Fibroblast of lung (primary cell): ENCODE measurements at regions not wholly inside any gene's neighbourhood (a gene's known extent, or its start where the extent isn't known, plus 50 kb on each side); places are given as distances from the start of the nearest gene placed in this dataset.

Source experiments
- DNase-seq, 2 donors: peaks; one replicate each; pipeline versions ENCODE4 v3.0.0 to v3.0.0-alpha.2; 2010; ENCODE audit warnings: low read depth in 2 of 2
- H2AFZ ChIP-seq: 2 replicates; pipeline ENCODE4 v1.5.1; 2012; ENCODE audit warnings: low read length, control low read depth, inconsistent platforms
- H3K27ac ChIP-seq: 2 replicates; pipeline ENCODE4 v1.5.1; 2011; ENCODE audit warnings: low read length, control low read depth; ENCODE audit not compliant: insufficient read depth
- H3K27me3 ChIP-seq: 2 replicates; pipeline ENCODE4 v1.5.1; 2011; ENCODE audit warnings: mild to moderate bottlenecking, low read length; ENCODE audit not compliant: control insufficient read depth, insufficient read depth
- H3K36me3 ChIP-seq: 2 replicates; pipeline ENCODE4 v1.5.1; 2011; ENCODE audit warnings: low read length; ENCODE audit not compliant: control insufficient read depth, insufficient read depth
- H3K4me1 ChIP-seq: 2 replicates; pipeline ENCODE4 v1.5.1; 2011; ENCODE audit warnings: low read length; ENCODE audit not compliant: control insufficient read depth, insufficient read depth; ENCODE audit errors: extremely low read depth
- H3K4me2 ChIP-seq: 2 replicates; pipeline ENCODE4 v1.5.1; 2011; ENCODE audit warnings: low read length, control low read depth; ENCODE audit not compliant: insufficient read depth; ENCODE audit errors: extremely low read depth
- H3K4me3 ChIP-seq, 4 experiments: fragments of 200-600 bp in 1 of 4; sonication (generic) in 1 of 4; replicated peaks in 1 of 4; 2 replicates each; pipeline ENCODE4 v1.5.1; 2011 to 2016; ENCODE audit warnings: low read length in 4 of 4, low read depth in 3 of 4, mild to moderate bottlenecking in 3 of 4, control low read depth in 2 of 4, inconsistent platforms in 1 of 4, mixed read lengths in 1 of 4; ENCODE audit not compliant: insufficient read depth in 1 of 4; ENCODE audit errors: control extremely low read depth in 1 of 4
- H3K79me2 ChIP-seq: 2 replicates; pipeline ENCODE4 v1.5.1; 2012; ENCODE audit warnings: mild to moderate bottlenecking, low read length, inconsistent platforms; ENCODE audit not compliant: control insufficient read depth, insufficient read depth
- H3K9ac ChIP-seq: 2 replicates; pipeline ENCODE4 v1.5.1; 2011; ENCODE audit warnings: mild to moderate bottlenecking, low read length, control low read depth; ENCODE audit not compliant: insufficient read depth
- H3K9me3 ChIP-seq: 2 replicates; pipeline ENCODE4 v1.5.1; 2012; ENCODE audit warnings: low read depth, low read length; ENCODE audit not compliant: control insufficient read depth, insufficient read depth
- H4K20me1 ChIP-seq: 2 replicates; pipeline ENCODE4 v1.5.1; 2011; ENCODE audit warnings: low read length; ENCODE audit not compliant: control insufficient read depth, insufficient read depth; ENCODE audit errors: extremely low read depth
- CTCF ChIP-seq, 2 donors: IDR thresholded peaks in 1 of 2; conservative IDR thresholded peaks in 1 of 2; 1 replicate in 1 of 2; 2 replicates in 1 of 2; pipeline ENCODE4 v1.5.1; 2011 to 2012; ENCODE audit warnings: low read length in 2 of 2, control low read depth in 1 of 2, inconsistent platforms in 1 of 2, low read depth in 1 of 2, mild to moderate bottlenecking in 1 of 2
- EZH2 ChIP-seq: IDR thresholded peaks from 2 replicates; pipeline ENCODE4 v1.5.1; 2012; ENCODE audit warnings: low read length, control low read depth, mild to moderate bottlenecking; ENCODE audit errors: missing control alignments

- no peak overlapping the region for H2AFZ ChIP-seq
- no peaks in the 10 kb centered on the region for H4K20me1 ChIP-seq
- no peak overlapping the region for H3K4me3 ChIP-seq
- peak; percentile 35 to 59 for DNase-seq
- no peaks in the 10 kb centered on the region for H3K4me1 ChIP-seq
- H3K27ac ChIP-seq = no peak overlapping the region
- no peaks in the 10 kb centered on the region for H3K27me3 ChIP-seq
- TF ChIP-seq CTCF (conservative IDR thresholded peaks at IDR 0.05 in 1 of 2, IDR thresholded peaks at IDR 0.05 in 1 of 2; ENCODE audit: low read depth in 1 of 2, low read length in 2 of 2) = peak; percentile 77 to 78
- TF ChIP-seq EZH2 = no peak
- H3K79me2 ChIP-seq = no peaks in the 10 kb centered on the region
- H3K4me2 ChIP-seq = no peak overlapping the region
- no peak overlapping the region for H3K9ac ChIP-seq
- H3K9me3 ChIP-seq = no peaks in the 10 kb centered on the region
- no peaks in the 10 kb centered on the region for H3K36me3 ChIP-seq
Measured at GRCh38 chr7:70856901-70857630, 274.9 kb upstream of the GALNT17 start.

GRCh38 chr7:70857793-70858545 lies 274.0 kb upstream of the GALNT17 start:
- Histone ChIP-seq H3K4me1 (no peaks in the 10 kb centered on the region), H3K9ac (no peak overlapping the region), H3K79me2 (no peaks in the 10 kb centered on the region), H4K20me1 (no peaks in the 10 kb centered on the region), H3K27me3 (no peaks in the 10 kb centered on the region), H2AFZ (no peak overlapping the region), H3K4me3 (no peak overlapping the region), H3K36me3 (no peaks in the 10 kb centered on the region), H3K27ac (no peak overlapping the region), H3K9me3 (no peaks in the 10 kb centered on the region), H3K4me2 (no peak overlapping the region)
- no peak for DNase-seq
- TF ChIP-seq CTCF (conservative IDR thresholded peaks at IDR 0.05 in 1 of 2, IDR thresholded peaks at IDR 0.05 in 1 of 2; ENCODE audit: low read depth in 1 of 2, low read length in 2 of 2) = no peak
- TF ChIP-seq EZH2 = no peak

- Histone ChIP-seq H3K4me1 (no peaks in the 10 kb centered on the region), H3K4me3 (no peak overlapping the region), H4K20me1 (no peaks in the 10 kb centered on the region), H2AFZ (no peak overlapping the region), H3K36me3 (no peaks in the 10 kb centered on the region), H3K4me2 (no peak overlapping the region), H3K9ac (no peak overlapping the region), H3K79me2 (no peaks in the 10 kb centered on the region), H3K27ac (no peak overlapping the region), H3K27me3 (no peaks in the 10 kb centered on the region), H3K9me3 (no peaks in the 10 kb centered on the region)
- DNase-seq = no peak
- TF ChIP-seq CTCF (conservative IDR thresholded peaks at IDR 0.05 in 1 of 2, IDR thresholded peaks at IDR 0.05 in 1 of 2; ENCODE audit: low read depth in 1 of 2, low read length in 2 of 2) (no peak), EZH2 (no peak)
Measured at GRCh38 chr7:70867513-70867912, 264.4 kb upstream of the GALNT17 start.
